ENCODE measurements at regions not wholly inside any gene's neighbourhood (a gene's known extent, or its start where the extent isn't known, plus 50 kb on each side); places are given as distances from the start of the nearest gene placed in this dataset.
"Not testable (repeated sequence)": the region's sequence is repeated elsewhere in the genome, so short reads cannot be mapped to it uniquely, and the experiment has no call there.

DNA sequence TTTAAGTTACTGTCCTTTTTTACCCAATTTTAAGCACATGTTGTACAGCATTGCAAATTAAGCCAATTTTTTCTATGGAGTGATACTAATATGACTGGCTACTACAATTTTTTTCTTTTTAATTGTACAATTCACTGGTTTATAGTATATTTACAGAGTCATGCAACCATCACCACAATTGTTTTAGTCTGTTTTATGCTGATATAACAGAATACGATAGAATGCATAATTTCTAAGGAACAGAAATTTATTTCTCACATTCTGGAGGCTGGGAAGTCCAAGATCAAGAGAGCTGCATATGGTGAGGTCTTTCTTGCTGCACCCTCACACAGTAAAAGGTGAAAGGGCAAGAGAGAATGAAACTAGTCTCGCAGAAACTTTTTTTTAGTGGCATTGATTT lies 125.3 kb downstream of the GLUD2 start:
- no peak for DNase-seq

DNA sequence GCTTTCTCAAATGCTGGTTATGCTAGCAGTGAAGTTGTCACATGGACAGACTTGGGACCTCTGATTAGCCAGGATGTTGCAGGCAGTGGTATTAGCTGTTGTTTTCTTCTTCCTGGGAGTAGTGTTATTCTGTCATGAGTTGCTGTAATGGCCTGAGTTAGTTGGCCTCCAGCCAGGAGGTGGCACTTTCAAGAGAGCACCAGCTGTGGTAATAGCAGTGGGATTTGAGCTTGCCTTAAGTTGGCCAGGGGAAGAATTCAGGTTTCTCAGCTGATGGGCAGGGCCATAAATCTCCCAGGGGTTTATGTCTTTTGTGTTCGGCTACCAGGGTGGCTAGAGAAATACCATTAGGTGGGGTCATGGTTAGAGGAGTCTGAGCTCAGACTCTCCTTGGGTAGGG lies 132.6 kb downstream of the GLUD2 start:
- no peak for DNase-seq

DNA sequence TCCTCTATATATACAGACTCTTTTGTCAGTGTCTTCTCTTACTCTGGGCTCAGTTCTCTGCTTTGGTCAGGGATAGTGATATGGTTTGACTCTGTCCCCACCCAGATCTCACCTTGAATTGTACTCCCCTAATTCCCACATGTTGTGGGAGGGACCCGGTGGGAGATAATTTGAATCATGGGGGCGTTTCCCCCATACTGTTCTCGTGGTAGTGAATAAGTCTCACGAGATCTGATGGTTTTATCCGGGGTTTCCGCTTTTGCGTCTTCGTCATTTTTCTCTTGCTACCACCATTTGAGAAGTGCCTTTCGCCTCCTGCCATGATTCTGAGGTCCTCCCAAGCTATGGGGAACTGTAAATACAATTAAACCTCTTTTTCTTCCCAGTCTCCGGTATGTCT lies 144.4 kb downstream of the GLUD2 start:
- no peak for DNase-seq

DNA sequence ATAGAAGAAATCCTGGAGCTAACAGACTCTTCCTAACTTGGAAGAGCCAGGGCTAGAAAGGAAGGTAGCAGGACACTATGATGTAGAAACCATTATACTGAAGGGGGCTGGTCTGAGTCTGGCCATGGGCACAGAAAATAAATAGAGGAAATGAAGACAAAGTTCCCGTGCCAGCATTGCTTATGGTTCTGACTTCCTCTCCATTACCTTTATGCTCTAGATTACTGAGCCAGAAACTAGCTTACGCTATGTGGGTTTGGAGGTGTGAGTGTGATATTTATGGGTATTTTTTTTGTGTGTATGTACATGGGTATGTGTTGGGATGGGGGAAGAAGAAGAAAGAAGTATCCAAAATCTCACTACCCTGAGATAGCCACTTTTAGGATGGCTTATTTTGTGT lies 148.3 kb downstream of the GLUD2 start:
- DNase-seq: no peak

DNA sequence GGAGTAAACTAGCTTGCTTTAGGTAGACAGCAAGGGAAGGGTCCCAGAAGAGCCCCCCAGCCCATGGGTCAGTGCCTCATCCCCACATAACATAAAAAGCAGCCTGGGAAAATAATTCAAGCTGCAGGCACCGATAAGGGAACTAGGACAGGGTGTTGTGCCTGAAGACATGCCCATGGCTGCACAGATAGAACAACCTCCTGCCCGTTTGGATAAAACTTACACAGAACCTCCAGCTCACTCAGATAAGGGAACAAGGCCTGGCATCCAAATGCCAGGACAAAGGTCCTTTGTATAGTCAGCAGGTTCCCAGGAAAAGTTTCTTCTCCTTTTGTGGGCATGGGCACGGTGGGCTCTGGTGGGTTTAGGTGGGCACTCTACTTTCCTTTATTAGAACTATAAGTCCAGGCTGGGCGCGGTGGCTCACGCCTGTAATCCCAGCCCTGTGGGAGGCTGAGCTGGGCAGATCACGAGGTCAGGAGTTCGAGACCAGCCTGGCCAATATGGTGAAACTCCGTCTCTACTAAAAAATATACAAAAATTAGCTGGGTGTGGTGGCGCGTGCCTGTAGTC lies 149.5 kb downstream of the GLUD2 start:
- not testable (repeated sequence) for DNase-seq

DNA sequence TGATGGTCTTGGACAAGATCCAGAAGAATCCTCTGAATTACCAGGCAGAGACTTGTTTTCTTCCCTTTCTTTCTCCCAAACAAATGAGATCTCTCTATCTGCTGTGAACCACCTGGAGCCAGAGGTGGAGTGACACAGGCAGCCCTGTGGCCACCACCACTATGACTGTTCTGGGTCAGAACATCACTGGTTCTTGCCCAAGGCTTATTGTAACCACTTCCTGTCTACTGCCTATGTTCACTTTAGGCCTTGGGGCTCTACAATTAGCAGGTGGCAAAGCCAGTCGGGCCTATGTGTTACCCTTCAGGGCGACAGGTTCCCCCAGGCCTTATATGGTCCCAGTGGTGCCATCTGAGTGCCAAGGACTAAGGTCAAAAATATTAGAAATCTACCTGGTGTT lies 161.2 kb downstream of the GLUD2 start:
- no peak for DNase-seq

DNA sequence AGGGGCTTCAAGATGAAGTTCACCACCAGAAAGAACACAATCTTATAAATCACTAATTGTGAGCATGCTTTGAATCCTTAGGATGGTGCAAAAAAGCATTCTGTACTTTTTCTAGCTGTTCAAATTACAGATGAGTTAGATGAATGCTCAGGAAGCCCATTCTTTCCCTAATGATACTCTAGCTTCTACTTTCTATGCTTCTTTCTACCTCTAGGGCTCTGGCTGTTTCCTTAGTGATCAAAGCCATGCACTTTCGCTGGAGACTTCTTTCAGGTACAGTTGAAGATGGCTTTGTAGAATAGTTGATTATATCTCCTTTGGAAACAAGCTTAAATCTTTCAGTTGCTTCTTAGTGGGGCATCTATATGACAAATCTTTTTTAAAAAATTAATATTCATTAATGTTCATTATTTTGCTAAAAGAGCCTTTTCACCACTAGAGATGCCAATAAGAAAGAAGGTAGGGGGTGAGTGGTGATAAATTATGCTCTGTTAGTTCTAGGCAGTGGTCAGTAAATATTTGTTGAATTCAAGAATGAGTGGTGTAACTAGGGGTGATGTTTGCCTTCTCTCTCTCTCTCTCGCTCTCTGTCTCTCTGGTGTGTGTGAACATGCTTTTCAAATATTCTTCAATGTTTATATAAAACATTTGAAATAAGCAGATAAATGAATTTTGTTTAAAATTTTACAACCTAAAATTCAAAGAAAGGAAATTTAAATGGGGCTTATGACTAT lies 169.4 kb downstream of the GLUD2 start:
- no peak for DNase-seq

DNA sequence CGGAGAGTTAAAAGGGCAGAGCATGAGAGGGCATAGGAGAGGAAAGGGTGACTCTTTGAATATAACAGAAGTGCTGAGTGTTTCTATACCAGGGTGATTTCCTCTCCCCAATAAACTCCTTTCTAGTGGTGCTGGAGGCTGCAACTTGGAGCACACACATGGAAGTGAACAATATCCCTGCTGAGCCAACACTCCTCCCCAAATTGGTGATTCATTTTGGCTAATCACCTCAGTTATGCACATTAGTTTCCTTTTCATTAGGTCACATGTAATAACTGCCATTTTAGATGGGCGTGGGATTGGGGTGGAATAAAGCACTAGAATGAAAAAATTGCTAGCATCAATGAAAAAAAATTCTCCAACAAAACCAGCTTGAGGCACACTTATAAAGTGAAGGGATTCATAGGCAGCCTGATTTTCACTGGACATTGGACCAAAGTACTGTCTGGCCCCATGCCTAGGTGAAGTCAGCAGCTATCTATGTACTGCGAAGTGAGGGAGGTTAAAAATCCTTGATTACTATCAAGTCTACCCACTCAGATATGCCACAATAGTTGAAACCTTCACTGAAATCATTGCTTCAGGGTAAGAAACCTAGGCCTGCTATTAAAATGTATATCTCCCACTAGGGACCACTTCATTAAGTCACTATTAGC lies 174.0 kb downstream of the GLUD2 start:
- no peak for DNase-seq

DNA sequence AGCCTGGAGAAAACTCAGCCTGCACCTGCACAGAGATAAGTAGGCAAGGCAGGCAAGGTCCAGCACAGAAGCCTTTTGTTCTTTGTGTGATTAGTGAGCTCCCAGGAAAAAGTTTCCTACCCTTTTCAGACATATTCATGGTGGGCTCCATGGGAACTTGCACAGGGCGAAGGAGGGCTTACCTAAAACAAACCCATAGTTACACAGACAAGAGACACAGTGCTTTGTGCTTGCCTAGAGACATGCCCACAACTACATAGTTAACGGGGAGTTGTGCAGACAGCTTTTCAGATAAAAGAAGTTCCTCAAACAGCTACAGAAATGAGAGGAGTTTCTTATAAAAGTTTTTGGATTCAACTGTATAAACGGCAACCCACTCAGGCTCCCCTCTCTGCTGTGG lies 180.5 kb downstream of the GLUD2 start:
- no peak for DNase-seq

DNA sequence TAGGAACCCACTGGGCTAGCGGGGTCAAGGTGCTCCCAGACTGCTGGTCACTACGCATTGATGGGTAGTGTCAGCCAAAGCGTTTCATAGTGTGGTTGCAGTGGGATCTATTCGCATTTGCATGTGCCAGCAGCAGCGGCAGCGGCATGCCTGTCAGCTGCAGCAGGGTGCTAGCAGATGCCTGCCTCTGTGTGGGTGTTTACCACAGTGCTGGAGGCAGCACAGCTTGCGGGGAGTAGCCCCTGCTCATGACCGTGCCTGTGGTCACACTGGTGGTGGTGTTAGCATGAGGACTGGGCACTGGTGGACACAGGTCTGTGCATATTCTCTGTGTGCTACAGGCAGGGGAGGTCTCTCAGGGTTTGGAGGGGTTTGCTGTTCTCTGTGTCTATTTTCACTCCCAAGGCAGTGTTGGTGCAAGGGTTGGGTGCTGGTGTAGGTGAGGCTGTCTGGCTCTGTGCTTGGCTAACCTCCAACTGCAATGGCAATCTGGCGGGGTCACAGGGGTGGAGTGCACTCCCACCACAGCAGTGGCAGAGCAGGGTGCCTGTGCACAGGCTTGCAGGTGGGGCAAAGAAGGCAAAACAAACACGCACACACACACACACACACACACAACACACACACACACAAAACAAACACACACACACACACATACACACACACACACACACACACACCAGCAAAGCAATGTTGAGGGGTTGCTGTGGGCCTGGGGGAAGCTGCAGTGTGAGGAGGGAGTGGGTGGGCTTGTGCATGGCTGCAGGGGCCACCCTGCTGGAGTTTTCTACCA lies 184.4 kb downstream of the GLUD2 start:
- no peak for DNase-seq

DNA sequence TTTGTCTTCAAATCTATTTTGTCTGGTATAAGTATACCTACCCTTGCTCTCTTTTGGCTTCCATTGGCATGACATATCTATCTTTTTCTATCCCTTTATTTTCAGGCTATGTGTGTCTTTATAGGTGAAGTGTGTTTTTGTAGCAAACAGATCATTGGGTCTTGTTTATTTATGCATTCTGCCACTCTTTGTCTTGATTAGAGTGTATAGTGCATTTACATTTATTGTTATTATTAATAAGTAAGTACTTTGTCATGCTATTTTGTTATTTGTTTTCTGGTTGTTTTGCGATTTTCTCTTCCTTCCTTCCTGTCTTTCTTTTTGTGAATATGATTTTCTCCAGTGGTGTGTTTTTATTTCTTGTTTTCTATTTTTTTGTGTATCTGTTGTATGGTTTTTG lies 188.6 kb downstream of the GLUD2 start:
- no peak for DNase-seq

DNA sequence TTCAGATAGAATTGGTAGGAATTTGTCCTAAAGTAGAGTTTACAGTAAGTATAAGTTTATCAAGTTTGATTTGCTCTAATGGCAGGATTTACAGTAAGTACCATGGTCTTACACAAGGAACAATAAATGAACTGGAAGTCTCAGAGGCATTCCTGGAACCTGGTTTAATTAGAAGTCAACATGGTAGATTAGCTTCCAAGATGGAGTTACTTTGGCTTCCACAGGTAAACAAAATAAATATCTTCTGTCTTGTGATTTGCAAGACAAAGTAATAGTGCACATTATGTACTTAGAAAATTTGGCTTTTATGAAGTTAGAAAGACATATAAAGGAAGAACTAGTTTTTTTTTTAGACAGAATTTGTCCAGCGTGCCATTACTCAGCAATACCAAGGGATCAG lies 190.7 kb downstream of the GLUD2 start:
- DNase-seq: no peak

DNA sequence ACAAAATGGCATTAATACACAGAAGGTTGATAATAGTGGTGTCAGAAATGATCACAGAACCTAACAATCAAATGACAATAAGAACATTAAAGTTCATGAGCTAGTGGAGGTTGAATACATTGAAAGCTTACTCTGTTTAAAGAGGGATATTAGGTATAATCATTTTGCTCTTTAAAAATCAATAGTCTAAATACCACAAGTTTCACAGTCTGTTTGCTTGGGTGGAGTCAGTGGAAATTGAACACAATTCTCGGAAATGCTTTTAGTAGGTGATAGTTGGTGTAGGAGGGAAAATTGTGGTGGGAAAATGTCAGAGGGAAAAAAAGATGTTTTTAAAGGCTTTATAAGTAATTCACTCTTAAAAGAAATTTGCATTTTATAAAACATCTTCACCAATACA lies 197.1 kb downstream of the GLUD2 start:
- no peak for DNase-seq

DNA sequence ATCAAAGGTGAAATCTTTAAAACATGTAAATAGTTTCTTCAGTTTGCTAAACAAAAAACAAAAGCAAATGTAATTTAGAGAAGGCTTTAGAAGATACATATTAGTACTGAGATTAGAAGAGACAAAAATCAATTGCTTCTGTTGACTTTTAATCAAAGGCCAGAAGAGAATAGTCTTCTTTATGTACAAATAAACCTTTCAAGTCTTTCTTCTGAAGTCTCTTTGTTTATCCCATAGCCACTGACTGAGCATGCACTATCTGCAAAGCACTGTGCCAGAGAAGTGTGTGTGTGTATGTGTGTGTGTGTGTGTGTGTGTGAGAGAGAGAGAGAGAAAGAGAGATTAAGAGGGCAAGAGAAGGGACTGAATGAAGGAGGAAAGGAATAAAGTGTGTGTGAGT lies 198.4 kb downstream of the GLUD2 start:
- no peak for DNase-seq

DNA sequence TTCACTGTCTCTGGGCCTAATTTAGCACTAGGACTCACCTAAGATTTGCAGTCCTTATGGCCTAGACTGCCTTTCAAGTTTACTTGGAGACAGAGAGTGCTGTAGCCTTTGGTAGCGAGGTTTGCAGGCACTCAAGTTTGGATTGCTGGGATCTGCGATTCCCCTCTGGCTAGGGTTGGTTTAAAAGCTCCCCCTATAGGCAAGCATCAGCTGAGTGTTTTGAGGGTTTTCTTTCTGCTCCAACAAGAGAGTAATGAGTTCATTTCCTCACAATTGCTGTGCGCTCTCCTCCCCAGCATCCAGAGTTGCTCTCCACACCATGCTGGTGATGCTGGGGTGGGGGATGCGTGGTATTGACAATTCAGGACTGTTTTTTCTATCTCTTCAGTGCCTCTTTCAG lies 206.9 kb downstream of the GLUD2 start:
- DNase-seq: no peak

DNA sequence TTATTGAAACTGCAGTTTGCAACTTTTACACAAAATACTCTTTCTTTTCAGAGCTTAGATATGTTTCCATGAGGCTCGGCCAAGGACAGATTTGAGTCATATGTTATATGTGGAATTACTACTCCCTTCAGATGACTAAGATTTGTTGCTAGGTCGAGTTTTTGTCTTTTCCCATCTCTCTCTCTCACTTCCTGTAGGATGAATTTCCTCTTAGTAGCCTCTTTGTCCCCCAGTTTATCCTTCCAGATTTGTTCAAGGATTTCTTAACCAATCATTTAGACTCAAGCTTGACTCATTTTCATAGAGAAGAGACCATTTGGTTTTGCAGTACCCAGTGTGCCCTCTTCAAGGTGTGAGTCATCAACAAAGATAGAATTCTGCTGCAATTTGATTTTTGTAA lies 209.2 kb downstream of the GLUD2 start:
- DNase-seq: no peak

DNA sequence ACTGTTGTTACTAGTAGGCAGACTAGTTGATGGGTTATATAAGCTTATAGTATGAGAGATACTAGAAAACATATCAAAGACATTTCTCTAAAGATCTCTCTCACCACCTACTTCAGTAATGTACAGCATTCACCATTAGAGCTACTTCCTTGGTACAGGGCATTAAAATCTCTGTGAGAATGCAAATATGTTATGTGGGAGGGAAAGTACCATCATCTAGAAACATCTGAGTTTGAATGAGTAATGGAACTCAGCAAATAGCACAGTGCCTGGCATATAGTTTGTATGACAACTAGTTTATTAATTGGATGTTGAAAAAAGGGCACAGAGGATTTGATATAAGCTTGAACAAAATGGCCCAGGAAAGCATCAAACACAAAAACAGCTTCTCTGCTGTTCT lies 211.1 kb downstream of the GLUD2 start:
- DNase-seq: no peak

DNA sequence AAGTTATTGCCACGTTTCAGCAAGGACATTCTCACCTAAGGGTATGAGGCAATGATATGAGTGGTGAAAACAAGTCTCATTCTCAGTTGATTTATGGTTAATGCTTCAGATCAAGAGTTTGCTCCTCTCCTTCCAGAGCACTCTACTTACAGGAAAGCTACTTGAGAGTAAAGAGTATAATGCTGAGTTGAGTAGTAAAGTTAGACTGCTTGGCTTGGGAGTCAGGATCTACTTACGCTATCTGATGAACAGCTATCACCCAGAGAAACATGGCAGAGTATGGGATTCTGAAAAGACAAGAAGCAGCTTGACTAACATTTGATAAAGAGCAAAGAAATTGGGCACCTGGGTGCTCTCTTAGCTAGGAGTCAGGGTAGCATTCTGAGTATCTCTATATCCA lies 211.8 kb downstream of the GLUD2 start:
- no peak for DNase-seq

DNA sequence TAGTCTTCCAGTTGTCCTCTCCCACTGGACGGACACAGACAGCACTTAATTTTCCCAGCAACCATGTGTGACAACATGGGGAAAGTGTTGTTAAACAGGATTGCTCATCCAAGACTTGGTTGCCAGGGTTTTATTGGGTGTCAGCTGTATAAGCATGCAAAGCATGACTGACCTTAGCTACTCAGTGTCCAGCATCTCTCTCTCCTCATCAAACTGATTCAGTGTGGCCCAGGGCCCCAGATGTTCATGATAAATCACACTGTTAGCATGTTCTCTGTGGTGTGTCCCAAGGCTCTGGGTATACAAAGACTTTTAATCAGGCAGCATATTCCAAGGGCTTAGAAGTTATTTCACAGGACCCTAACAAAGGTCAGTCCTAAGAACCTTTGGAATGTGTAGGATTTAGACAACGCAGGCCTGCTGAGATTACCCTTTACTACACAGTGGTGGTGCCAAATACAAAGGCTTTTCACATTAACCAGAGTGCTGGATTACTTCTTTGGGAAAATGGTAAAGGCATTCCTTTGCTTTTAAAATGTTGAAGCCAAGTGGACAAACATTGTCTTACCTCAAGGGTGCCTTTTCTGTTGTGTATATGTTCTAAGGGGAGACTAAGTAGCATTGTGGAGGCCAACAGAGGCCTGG lies 213.3 kb downstream of the GLUD2 start:
- no peak for DNase-seq

DNA sequence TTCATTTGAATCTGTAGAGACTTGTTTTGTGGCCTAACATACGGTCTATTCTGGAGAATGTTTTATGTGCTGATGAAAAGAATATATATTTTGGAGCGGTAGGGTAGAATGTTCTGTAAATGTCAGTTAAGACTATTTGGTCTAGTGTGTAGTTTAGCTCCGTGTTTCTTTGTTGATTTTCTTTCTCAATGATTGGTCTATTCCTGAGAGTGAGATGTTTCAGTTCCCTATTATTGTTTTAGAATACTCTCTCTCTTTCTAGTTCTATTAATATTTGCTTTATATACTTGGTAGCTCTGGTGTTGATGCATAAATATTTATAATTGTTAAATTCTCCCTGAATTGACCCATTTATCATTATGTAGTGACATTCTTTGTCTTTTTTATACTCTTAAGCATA lies 236.5 kb downstream of the GLUD2 start:
- DNase-seq: no peak

DNA sequence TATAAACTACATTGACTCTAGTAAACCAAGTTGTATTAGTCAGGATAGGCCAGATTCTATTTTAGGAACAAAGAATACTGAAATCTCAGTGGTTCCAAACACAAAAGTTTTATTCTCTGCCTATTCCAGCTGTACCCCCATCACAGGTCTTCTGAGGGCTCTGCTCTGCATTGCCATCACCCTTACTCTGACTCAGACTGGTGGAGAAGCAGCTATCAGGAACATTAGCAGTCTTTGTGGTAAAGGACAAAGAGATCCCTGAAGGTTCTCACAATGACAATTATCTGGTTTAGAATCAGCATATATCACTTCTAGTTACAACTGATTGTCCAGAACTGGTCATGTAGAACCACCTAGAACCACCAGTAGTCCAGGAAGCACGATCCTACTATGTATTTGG lies 251.1 kb downstream of the GLUD2 start:
- DNase-seq: no peak

DNA sequence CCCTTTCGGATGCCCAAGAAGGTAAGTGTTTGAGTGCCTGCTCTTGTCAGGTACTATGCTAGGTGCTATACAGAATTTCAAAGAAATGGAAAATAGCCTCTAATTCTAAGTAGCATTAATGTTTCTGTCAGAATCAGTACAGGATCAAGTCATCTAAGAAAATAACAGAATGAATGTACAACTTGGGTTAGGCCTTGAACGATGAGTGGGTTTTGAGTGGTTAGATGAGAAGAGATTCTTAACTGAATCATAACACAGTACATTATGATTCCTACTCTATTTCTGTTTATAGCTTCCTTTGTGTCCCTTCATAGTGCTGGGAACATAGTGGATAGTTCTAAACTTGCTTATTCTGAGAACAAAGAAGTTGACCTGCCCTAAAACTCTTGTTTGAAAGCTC lies 253.9 kb downstream of the GLUD2 start:
- DNase-seq: no peak

DNA sequence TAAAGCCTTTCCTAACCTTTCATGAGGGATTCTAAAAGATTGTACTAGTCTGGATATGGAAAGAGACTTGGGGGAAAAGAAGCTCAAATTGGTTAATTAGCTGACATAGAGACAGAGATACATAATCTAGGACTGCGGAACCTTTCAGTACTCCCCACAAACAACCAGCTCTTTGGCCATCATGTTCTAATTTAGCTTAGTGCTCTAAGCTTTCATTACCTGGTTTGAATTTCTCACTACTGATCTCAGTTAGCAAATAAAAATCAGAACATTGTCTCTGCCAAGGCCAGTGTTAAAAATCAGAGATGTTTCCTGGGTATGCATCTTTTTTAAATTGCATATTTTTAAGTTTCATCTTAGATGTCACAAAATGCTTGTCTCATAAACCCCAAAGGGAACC lies 254.4 kb downstream of the GLUD2 start:
- DNase-seq: no peak
